GM19099 (cell line): ENCODE measurements at regions not wholly inside any gene's neighbourhood (a gene's known extent, or its start where the extent isn't known, plus 50 kb on each side); places are given as distances from the start of the nearest gene placed in this dataset.

Experiments
- POLR2A ChIP-seq: IDR thresholded peaks from 3 replicates; pipeline ENCODE4 v1.6.1; 2011; ENCODE audit warnings: low read depth; ENCODE audit not compliant: insufficient read length; ENCODE audit errors: extremely low read depth

DNA sequence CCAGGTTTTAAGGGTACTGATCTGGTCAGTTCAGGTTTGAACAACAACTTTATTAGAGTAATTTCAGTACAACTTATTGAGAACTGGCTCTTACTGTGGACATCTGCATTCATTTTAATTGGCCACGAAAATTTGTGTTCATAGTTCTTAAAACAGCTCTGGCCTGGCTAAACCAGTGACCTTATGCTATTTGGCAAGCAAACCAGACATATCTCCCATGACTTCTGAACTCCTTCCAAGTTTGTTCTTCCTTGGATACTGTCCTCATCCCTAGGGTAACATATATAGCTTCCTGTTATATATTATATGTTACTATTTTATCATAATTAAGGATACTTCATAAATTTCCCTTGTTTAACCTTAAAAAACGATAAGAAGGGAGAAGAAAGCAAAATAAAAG, 841.9 kb downstream of the TRAM1L1 start:
- no peak for TF ChIP-seq POLR2A

DNA sequence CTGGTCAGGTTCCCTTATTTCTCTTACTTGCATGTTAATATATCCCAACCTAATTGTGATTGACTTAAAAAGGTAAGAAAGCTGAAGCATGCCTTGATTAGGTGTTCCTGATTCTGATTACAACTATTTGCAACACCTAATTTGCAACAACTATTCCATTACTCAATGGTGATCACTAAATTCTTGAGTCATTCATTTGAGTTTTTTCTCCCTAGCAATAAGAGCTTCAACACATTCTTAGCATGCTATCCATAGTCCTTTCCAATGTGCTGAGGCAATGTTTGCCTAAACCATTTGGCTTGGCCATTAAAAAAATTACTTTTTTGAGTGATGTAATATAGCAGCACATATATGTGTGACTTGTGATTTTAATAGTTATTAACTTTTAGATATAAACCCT, 851.4 kb downstream of the TRAM1L1 start:
- TF ChIP-seq POLR2A: no peak

- TF ChIP-seq POLR2A: no peak
These were observed 856.0 kb downstream of the TRAM1L1 start for GRCh38 chr4:116229420-116229819.

DNA sequence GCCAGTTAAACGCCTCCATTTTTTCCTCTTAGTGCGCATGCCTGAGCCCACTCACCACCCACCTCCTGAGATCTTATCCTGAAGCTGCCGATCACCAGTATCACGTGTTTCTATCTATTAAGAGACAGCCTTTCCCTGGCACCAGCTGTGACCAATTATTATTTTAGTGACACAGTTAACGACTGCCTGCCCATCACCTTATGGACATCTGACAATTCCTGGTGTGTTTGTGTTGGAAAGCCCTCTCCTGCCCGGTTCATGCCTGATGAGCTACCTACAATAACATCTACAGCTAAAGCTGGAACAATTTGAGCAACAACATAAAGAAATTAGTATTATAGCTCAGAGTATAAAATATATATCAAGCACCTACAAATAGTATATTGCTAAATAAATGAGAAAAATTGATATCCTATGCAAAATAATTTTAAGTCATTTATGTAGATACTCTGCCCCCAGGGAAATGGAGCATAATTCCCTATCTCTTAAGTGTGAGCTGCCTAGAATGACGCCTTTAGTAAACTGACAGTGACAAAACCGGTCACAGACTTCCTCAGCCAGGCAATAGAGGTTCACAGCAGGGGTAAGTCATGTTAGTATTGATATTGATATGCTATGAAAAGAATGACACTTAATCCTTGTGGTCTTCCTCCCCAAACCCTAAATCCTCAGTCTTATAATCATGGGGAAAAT, 862.2 kb downstream of the TRAM1L1 start:
- TF ChIP-seq POLR2A: no peak

DNA sequence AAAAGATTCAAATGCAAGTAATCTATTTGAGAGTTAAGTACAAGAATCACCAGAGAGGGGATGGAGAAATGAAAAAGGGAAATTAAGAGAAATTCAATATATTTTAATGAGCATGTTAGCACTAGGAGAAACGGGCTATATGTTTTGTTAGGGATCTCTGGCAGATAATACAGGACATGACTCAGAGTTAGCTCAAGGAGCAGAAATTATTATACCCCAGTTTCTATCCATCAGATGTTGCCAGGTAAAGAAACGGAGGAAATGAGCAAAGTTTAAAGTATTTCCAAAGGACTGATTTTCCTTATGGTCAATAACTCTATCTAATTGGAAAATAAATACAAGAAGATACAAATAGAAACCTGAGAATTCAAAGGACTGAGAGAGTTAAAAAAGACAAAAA, 867.6 kb downstream of the TRAM1L1 start:
- TF ChIP-seq POLR2A: no peak

DNA sequence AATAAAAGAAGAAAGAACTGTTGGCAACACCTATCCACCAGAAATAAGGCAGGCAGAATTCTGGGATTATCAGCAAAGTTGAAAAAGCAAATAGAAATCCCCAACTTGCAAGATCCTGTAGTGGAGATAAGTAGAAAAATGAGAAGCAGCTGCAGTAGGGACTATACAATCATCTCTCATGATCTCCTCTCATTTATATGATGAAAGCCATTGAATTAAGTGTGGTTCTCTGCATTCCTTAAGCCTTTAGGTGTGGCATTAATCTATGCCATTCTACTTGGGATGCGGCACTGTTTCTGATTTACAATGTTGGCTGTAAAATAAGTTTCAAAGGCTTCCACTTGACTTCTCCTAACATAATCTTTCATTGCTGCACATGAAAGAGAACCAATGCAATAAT, 869.8 kb downstream of the TRAM1L1 start:
- no peak for TF ChIP-seq POLR2A

- TF ChIP-seq POLR2A: no peak
These were observed 882.9 kb downstream of the TRAM1L1 start for GRCh38 chr4:116202524-116202923.

- no peak for TF ChIP-seq POLR2A
These were observed 888.0 kb downstream of the TRAM1L1 start for GRCh38 chr4:116197317-116197809.

DNA sequence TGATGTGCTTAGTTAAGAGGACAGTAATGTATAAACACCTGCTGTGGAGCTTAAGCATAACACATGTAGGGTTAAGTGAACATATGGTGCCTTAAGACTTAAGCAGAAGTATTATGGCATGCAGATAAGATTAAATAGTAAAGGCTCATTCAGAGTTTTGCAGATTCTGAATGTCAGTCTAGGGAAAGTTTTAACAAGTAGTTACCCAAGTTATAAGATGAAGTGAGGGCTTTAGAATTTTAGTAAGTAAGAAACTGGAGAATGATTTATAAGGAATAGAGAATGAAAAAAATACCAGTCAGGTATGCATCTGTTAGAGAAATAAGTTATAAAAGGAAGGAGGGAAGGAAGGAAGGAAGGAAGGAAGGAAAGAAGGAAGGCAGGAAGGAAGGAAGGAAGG, 902.1 kb downstream of the TRAM1L1 start:
- TF ChIP-seq POLR2A: no peak

DNA sequence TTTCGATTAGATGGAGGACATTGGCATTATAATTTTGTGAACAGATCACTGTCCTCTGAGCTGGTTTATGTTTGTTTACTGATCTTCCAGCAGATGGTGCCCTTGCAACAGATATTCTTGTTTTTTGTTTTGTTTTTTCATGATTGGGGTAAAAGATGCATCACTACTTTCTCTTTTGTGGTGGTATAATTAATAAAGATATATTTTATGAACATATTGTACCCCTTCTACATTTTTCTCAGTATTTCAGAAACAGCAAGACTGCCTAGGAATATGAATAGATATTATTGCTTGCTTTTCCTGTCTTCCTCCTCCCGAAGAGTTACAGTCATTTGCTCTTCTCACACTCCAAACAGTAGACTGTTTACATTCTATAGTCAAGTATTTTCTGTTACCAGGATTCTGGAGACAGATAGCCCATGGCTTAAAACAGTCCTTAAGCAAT, 905.2 kb downstream of the TRAM1L1 start:
- no peak for TF ChIP-seq POLR2A

GRCh38 chr4:116150152-116150551, 935.2 kb downstream of the TRAM1L1 start:
- TF ChIP-seq POLR2A: no peak

- no peak for TF ChIP-seq POLR2A
These were observed 942.2 kb downstream of the TRAM1L1 start for GRCh38 chr4:116143198-116143597.

- no peak for TF ChIP-seq POLR2A
These were observed 952.4 kb downstream of the TRAM1L1 start for GRCh38 chr4:116132946-116133345.

DNA sequence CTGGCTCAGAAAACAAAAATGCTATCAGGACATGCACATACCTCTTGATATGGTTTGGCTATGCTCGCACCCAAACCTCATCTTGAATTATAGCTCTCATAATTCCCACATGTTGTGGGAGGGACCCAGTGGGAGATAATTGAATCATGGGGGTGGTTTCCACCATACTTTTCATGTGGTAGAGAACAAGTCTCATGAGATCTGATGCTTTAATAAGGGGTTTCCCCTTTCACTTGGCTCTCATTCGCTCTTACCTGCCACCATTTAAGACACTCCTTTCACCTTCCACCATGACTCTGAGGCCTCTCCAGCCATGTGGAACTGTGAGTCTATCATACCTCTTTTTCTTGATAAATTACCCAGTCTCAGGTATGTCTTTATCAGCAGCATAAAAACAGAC, 958.6 kb downstream of the TRAM1L1 start:
- TF ChIP-seq POLR2A: no peak

DNA sequence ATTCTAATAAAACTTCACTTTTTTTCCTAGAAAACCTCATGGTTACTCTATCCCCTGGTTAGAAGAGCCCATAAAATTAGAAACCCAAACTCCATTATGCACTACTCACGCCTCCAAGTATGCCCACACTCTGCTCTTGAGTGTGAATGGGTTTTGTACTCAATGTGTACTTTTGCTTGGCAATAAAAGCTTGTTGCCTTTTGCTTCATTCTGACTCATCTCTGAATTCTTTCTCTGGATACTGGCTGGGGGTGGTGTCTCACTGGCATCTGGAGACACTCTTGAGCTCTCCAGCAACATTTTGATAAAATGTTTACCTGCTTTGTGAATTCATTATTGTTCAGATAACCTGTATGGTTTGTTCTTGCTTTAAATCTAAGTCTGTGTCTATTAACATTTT, 963.3 kb downstream of the TRAM1L1 start:
- TF ChIP-seq POLR2A: no peak

GRCh38 chr4:116118221-116118620, 967.2 kb downstream of the TRAM1L1 start:
- TF ChIP-seq POLR2A: no peak

GRCh38 chr4:116110713-116111112, 974.7 kb downstream of the TRAM1L1 start:
- TF ChIP-seq POLR2A: no peak
